GM12875 (cell line): ENCODE measurements at regions not wholly inside any gene's neighbourhood (a gene's known extent, or its start where the extent isn't known, plus 50 kb on each side); places are given as distances from the start of the nearest gene placed in this dataset.

Experiments
- H3K4me3 ChIP-seq: one replicate; pipeline ENCODE4 v1.5.1; 2011; ENCODE audit warnings: low read depth, low read length, control low read depth
- TF ChIP-seq, protein P1 (sequence below): IDR thresholded peaks from 2 replicates; pipeline ENCODE4 v1.5.1; 2011; ENCODE audit warnings: low read depth, mild to moderate bottlenecking, control low read depth, inconsistent platforms, low read length, moderate library complexity, borderline replicate concordance; ENCODE audit not compliant: insufficient read depth

DNA sequence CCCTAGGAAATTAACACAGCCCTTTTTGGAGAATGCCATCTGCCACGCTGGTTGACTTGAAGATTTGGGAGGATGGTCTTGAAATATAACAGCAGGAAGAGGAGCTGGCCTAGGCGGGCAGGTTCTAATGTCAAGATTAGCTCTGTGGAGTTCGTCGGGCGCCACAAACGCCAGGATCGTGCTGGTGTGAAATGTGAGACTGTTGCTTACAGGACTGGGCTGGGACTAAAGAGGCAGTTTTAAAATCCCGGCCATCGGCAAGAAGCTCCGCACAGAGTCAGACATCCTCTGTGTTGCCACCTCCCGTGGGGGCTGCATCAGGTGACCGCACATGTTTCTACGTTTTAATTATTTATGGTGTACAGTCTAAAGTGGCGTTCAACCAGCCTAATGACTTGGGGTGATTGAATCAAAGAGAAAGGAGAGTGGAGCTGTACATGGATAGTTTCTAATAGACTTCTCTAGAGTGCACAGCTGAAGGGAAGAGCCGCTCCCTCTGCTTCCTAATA lies 99.4 kb upstream of the BCL11A start:
- TF ChIP-seq, protein P1, sequence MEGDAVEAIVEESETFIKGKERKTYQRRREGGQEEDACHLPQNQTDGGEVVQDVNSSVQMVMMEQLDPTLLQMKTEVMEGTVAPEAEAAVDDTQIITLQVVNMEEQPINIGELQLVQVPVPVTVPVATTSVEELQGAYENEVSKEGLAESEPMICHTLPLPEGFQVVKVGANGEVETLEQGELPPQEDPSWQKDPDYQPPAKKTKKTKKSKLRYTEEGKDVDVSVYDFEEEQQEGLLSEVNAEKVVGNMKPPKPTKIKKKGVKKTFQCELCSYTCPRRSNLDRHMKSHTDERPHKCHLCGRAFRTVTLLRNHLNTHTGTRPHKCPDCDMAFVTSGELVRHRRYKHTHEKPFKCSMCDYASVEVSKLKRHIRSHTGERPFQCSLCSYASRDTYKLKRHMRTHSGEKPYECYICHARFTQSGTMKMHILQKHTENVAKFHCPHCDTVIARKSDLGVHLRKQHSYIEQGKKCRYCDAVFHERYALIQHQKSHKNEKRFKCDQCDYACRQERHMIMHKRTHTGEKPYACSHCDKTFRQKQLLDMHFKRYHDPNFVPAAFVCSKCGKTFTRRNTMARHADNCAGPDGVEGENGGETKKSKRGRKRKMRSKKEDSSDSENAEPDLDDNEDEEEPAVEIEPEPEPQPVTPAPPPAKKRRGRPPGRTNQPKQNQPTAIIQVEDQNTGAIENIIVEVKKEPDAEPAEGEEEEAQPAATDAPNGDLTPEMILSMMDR = no peak
- no peak overlapping the region for H3K4me3 ChIP-seq

DNA sequence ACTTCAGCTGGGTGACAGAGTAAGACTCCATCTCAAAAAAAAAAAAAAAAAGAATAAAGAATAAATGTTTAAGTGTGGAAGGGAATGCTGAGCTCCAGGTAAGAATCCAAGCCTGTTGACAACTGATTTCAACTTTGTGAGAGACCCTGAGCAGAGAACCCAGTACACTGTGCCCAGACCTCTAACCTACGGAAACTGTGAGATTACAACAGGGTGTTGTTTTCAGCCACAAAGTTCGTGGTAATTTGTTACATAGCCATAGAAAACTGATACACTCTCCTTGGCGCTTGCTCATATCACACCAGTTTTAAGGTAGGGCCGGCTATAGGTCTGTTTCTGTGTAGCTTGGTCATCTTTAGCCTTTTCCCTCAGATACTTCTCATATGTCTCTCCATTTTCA lies 98.4 kb upstream of the PAPOLG start:
- TF ChIP-seq, protein P1 = no peak

DNA sequence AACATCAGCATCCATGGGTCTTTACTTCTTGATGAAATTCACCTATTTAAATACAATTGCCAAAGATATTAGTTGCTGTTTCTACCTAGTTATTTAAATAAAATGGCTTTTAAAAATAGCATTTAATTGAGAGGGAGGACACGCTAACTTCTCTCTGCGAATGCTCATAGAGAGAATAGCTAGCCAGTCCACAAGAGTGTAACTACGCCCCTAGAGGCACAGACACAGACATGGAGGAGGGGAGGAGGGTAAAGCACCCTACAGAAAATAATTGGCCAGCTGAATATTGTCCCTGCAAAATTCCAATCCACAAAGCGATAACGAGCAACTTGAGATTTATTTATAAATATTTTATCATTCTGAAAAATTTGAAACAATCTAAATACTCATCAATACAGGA lies 97.0 kb upstream of the PAPOLG start:
- no peak overlapping the region for H3K4me3 ChIP-seq
- TF ChIP-seq, protein P1 = peak; percentile 33; the same call in 1 of the 2 replicates

More for the DNA sequence above, 98.4 kb upstream of the PAPOLG start:
- H3K4me3 ChIP-seq = no peak overlapping the region

DNA sequence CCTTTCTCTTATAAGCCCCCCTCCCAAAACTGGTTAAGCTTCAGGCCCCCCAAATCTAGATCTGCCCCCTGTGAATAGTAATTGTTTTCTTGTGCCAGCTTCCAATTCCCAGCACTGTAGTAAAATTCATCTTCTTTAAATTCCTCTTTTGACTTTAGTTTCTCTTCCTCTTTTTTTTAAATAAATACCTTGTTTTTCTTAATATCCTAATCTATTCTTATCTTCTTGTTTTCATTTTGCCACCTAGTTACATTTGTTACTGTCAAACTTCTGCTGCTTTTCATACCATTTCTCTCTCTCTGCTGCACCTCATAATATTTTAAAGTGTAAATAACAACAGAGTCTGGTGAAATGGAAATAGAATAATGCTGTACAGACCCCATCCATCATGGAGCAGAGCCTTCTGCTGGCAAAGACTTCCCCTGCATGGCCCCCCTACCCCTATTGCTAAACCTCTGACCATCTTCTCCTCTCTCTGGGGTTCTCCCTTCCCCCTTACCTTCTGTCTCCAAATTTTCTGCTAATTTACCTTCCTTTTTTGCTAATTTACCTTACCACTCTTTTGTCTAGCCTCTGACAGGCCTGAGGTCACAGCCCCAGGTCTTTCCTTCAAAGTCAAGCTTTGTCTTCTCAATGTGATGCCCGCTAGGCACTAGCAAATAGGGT lies 94.9 kb upstream of the PAPOLG start:
- H3K4me3 ChIP-seq = no peak overlapping the region
- TF ChIP-seq, protein P1 = no peak

DNA sequence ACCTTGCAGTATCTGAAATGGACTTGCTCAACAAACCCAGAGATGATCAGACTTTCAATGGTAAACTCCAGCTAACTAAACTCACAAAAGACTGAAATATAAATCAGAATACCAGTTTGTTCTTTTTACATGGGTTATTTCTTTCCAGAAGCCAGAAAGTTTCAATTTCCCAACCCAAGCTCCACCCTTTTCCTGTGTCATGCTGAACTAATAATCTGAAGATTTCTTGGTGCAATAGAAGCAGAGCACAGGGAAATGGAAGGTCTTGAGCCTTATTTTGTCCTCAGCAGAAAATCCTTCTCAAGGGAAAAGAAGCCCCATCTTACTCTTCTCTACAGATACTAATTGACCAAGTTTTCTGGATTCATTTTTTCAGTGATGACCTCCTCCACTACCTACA lies 93.3 kb upstream of the PAPOLG start:
- TF ChIP-seq, protein P1 = no peak
- H3K4me3 ChIP-seq = no peak overlapping the region

DNA sequence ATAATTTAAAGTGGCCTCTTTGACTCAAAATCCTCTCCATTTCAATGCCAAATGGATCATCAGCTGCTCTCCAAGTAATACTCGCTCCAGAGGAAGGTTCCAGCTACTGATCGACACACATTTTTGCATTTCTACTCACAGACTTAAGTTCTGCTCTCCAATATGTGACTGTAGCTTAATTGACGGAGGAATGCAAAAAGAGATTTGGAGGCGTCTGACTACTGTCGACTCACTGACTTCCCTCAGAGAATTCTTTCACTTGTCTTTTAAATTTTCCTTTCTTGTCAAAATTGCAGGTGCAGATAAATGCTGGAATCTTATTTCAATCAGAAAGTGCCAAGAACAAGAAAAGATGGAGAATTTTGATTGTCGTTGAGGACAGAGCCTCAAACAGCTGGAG lies 84.1 kb upstream of the PAPOLG start:
- H3K4me3 ChIP-seq = no peak overlapping the region
- TF ChIP-seq, protein P1 = no peak

DNA sequence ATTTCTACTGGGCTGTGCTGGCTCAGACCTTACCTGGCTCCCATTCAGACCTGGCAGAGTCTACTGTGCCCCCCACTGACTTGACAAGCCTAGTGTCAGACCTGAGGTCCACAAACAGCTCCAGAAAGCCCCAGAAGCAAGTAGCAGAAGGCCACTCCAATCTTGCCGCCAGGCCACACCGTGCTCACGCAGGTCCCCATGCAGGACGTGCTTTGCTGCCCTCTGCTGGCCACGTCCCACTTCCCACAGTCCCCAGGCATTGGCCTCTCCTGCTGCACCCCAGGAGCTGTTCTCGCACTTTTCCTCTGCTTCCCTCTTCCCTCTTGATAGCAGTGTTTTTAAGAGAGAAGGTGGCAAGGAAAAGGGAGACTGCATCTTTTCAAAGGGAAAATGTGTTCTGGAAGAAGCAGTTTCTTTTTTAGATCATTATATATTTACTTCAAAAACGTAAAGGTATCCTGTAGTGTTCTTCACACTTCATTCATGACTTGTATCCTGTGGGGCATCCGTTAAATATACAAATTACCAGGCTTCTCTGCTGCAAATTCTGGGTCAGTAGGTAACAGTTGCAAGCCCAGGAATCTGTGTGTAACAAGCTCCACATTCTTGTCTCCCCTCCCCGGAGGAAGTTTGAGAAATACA lies 81.4 kb upstream of the PAPOLG start:
- no peak overlapping the region for H3K4me3 ChIP-seq
- TF ChIP-seq, protein P1 = peak; percentile 98
